HL-60 (cell line): ENCODE measurements at regions not wholly inside any gene's neighbourhood (a gene's known extent, or its start where the extent isn't known, plus 50 kb on each side); places are given as distances from the start of the nearest gene placed in this dataset.

Experiments used
- CTCF ChIP-seq: IDR thresholded peaks from one replicate; pipeline ENCODE4 v1.5.1; 2011; ENCODE audit warnings: low read length, control low read depth, inconsistent platforms; ENCODE audit not compliant: insufficient read depth
- POLR2AphosphoS5 ChIP-seq: IDR thresholded peaks from 2 replicates; pipeline ENCODE4 v1.6.1; 2012; ENCODE audit warnings: low read depth
- TF ChIP-seq, protein P1 (sequence below): IDR thresholded peaks from 2 replicates; pipeline ENCODE4 v1.6.1; 2012; ENCODE audit warnings: low read depth; ENCODE audit not compliant: insufficient replicate concordance

GRCh38 chr6:117077300-117077699 lies 188.1 kb upstream of the VGLL2 start:
- TF ChIP-seq POLR2AphosphoS5, result no peak
- no peak for TF ChIP-seq CTCF
- TF ChIP-seq, protein P1, sequence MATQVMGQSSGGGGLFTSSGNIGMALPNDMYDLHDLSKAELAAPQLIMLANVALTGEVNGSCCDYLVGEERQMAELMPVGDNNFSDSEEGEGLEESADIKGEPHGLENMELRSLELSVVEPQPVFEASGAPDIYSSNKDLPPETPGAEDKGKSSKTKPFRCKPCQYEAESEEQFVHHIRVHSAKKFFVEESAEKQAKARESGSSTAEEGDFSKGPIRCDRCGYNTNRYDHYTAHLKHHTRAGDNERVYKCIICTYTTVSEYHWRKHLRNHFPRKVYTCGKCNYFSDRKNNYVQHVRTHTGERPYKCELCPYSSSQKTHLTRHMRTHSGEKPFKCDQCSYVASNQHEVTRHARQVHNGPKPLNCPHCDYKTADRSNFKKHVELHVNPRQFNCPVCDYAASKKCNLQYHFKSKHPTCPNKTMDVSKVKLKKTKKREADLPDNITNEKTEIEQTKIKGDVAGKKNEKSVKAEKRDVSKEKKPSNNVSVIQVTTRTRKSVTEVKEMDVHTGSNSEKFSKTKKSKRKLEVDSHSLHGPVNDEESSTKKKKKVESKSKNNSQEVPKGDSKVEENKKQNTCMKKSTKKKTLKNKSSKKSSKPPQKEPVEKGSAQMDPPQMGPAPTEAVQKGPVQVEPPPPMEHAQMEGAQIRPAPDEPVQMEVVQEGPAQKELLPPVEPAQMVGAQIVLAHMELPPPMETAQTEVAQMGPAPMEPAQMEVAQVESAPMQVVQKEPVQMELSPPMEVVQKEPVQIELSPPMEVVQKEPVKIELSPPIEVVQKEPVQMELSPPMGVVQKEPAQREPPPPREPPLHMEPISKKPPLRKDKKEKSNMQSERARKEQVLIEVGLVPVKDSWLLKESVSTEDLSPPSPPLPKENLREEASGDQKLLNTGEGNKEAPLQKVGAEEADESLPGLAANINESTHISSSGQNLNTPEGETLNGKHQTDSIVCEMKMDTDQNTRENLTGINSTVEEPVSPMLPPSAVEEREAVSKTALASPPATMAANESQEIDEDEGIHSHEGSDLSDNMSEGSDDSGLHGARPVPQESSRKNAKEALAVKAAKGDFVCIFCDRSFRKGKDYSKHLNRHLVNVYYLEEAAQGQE, result no peak
